ENCODE measurements at regions not wholly inside any gene's neighbourhood (a gene's known extent, or its start where the extent isn't known, plus 50 kb on each side); places are given as distances from the start of the nearest gene placed in this dataset.

DNA sequence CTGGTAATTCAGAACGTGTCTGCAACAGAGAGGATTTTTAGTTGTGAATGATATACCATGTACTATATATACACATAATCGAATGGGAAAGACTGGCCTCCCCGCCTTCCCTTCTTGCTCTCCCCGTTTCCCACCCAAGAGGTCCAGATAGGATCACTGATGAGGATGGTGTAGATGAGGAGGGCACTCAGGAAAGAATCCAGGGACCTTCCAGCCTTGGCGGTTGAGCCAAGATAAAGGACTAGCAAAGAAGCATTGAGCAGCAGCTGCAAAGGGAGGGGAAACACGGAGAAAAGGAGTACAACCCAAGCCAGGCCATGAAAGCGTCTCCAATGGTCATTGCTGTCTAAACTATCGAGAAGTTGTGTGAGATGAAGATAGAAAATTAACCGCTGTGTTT is 84.0 kb upstream of the EXOC2 start:
- TF ChIP-seq EZH2 (optimal IDR thresholded peaks at IDR 0.05; ENCODE audit: low read depth, low read length) (no peak), EZH2phosphoT487 (IDR thresholded peaks at IDR 0.05; ENCODE audit: low read length) (no peak)
- TF ChIP-seq, protein P1, sequence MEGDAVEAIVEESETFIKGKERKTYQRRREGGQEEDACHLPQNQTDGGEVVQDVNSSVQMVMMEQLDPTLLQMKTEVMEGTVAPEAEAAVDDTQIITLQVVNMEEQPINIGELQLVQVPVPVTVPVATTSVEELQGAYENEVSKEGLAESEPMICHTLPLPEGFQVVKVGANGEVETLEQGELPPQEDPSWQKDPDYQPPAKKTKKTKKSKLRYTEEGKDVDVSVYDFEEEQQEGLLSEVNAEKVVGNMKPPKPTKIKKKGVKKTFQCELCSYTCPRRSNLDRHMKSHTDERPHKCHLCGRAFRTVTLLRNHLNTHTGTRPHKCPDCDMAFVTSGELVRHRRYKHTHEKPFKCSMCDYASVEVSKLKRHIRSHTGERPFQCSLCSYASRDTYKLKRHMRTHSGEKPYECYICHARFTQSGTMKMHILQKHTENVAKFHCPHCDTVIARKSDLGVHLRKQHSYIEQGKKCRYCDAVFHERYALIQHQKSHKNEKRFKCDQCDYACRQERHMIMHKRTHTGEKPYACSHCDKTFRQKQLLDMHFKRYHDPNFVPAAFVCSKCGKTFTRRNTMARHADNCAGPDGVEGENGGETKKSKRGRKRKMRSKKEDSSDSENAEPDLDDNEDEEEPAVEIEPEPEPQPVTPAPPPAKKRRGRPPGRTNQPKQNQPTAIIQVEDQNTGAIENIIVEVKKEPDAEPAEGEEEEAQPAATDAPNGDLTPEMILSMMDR (IDR thresholded peaks at IDR 0.05; ENCODE audit: low read length) = no peak

Measured in MM.1S (cell line).